SU-DHL-6 (cell line): ENCODE measurements at regions not wholly inside any gene's neighbourhood (a gene's known extent, or its start where the extent isn't known, plus 50 kb on each side); places are given as distances from the start of the nearest gene placed in this dataset.

Experiments used
- H2AFZ ChIP-seq: fragments of 200-600 bp; sonication (generic); 2 replicates; pipeline ENCODE4 v1.6.1; 2014; ENCODE audit warnings: low read depth, mild to moderate bottlenecking, moderate library complexity, mixed read lengths, antibody characterized with exemption, low read length; ENCODE audit not compliant: severe bottlenecking
- H3F3A ChIP-seq: fragments of 200-600 bp; shearing (Covaris generic); 2 replicates; pipeline ENCODE4 v1.6.0; 2016; ENCODE audit warnings: antibody characterized with exemption, mild to moderate bottlenecking; ENCODE audit not compliant: insufficient read depth
- H3K27ac ChIP-seq: fragments of 200-600 bp; sonication (generic); 2 replicates; pipeline ENCODE4 v1.5.1; 2016; ENCODE audit warnings: low read depth, mild to moderate bottlenecking, low read length, moderate library complexity, mixed read lengths
- H3K27me3 ChIP-seq: fragments of 200-600 bp; sonication (generic), shearing (Covaris generic); 2 replicates; pipeline ENCODE4 v1.6.0; 2014; ENCODE audit warnings: mild to moderate bottlenecking, low read length
- H3K36me3 ChIP-seq: fragments of 200-600 bp; sonication (generic); 2 replicates; pipeline ENCODE4 v1.6.1; 2014; ENCODE audit warnings: mild to moderate bottlenecking, low read length, mixed read lengths
- H3K4me2 ChIP-seq: fragments of 300-600, 200-600 bp; shearing (Covaris generic), sonication (generic); 2 replicates; pipeline ENCODE4 v1.6.0; 2014; ENCODE audit warnings: low read length, low read depth, mild to moderate bottlenecking; ENCODE audit not compliant: poor library complexity, severe bottlenecking
- H3K4me3 ChIP-seq: fragments of 200-600 bp; sonication (generic); 2 replicates; pipeline ENCODE4 v1.5.1; 2014; ENCODE audit warnings: antibody characterized with exemption, low read length, mild to moderate bottlenecking, mixed read lengths; ENCODE audit not compliant: insufficient read depth, poor library complexity, severe bottlenecking
- H3K79me2 ChIP-seq: fragments of 200-600 bp; sonication (generic); 2 replicates; pipeline ENCODE4 v1.6.1; 2014; ENCODE audit warnings: mild to moderate bottlenecking, low read length, moderate library complexity; ENCODE audit not compliant: insufficient read depth
- H3K9ac ChIP-seq: fragments of 200-600 bp; sonication (generic); 2 replicates; pipeline ENCODE4 v1.7.0; 2014; ENCODE audit warnings: mild to moderate bottlenecking, low read length
- H3K9me2 ChIP-seq: fragments of 200-600 bp; sonication (generic); replicated peaks from 2 replicates; pipeline ENCODE4 v1.6.1; 2014; ENCODE audit warnings: low read length; ENCODE audit not compliant: insufficient read depth
- H3K9me3 ChIP-seq: fragments of 200-600 bp; sonication (generic); 2 replicates; pipeline ENCODE4 v1.6.1; 2014; ENCODE audit warnings: low read length, mixed read lengths; ENCODE audit not compliant: insufficient read depth
- H4K20me1 ChIP-seq: fragments of 200-600 bp; sonication (generic); 2 replicates; pipeline ENCODE4 v1.6.1; 2014; ENCODE audit warnings: low read depth, mild to moderate bottlenecking, antibody characterized with exemption, low read length, moderate library complexity, mixed read lengths
- EZH2phosphoT487 ChIP-seq: fragments of 200-600 bp; sonication (generic), shearing (Covaris generic); conservative IDR thresholded peaks from 2 replicates; pipeline ENCODE4 v1.6.1; 2018; ENCODE audit warnings: mild to moderate bottlenecking, antibody characterized with exemption, low read length, moderate library complexity, mixed read lengths
- TF ChIP-seq, protein P1 (sequence below): fragments of 200-600 bp; sonication (generic); IDR thresholded peaks from one replicate; pipeline ENCODE4 v1.5.1; 2017; ENCODE audit warnings: antibody characterized with exemption, mild to moderate bottlenecking, low read length, moderate library complexity; ENCODE audit not compliant: insufficient read depth, poor library complexity, severe bottlenecking

DNA sequence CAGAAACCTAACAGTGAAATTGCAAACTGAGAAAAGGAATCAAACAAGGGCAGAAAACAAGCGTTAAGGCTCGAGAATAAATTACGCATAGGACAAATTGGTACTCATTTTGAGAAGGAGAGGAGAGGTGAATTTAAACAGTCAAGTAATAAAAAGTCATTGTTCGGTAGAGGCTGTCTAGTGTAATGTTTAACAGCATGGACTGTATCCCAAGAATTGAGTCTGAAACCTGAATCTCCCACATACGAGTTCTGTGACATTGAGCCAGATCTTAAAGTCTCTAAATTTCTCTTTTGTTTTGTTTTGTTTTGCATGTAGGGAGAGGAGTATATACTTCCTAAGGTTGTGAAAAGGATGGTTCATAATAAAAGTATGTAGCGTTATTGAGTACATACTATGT lies 216.5 kb upstream of the BTG1 start:
- H3K36me3 ChIP-seq, result no peaks in the 10 kb centered on the region
- peak overlapping the region; percentile 95 for H3K27ac ChIP-seq
- H3K4me3 ChIP-seq, result no peak overlapping the region
- peak overlapping the region; percentile 67 for H3K4me2 ChIP-seq
- TF ChIP-seq EZH2phosphoT487, result no peak
- TF ChIP-seq, protein P1, sequence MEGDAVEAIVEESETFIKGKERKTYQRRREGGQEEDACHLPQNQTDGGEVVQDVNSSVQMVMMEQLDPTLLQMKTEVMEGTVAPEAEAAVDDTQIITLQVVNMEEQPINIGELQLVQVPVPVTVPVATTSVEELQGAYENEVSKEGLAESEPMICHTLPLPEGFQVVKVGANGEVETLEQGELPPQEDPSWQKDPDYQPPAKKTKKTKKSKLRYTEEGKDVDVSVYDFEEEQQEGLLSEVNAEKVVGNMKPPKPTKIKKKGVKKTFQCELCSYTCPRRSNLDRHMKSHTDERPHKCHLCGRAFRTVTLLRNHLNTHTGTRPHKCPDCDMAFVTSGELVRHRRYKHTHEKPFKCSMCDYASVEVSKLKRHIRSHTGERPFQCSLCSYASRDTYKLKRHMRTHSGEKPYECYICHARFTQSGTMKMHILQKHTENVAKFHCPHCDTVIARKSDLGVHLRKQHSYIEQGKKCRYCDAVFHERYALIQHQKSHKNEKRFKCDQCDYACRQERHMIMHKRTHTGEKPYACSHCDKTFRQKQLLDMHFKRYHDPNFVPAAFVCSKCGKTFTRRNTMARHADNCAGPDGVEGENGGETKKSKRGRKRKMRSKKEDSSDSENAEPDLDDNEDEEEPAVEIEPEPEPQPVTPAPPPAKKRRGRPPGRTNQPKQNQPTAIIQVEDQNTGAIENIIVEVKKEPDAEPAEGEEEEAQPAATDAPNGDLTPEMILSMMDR, result no peak
- H3K27me3 ChIP-seq, result no peaks in the 10 kb centered on the region
- H3K9me2 ChIP-seq, result no peaks in the 10 kb centered on the region
- no peaks in the 10 kb centered on the region for H3K9me3 ChIP-seq
- H3K9ac ChIP-seq, result 0 out of 2 replicates have a peak overlapping the region, but pooled peaks have one; percentile 59
- no peaks in the 10 kb centered on the region for H4K20me1 ChIP-seq
- H2AFZ ChIP-seq, result no peak overlapping the region
- no peaks in the 10 kb centered on the region for H3K79me2 ChIP-seq
- H3F3A ChIP-seq, result peaks cover 44% of the 10 kb centered on the region

DNA sequence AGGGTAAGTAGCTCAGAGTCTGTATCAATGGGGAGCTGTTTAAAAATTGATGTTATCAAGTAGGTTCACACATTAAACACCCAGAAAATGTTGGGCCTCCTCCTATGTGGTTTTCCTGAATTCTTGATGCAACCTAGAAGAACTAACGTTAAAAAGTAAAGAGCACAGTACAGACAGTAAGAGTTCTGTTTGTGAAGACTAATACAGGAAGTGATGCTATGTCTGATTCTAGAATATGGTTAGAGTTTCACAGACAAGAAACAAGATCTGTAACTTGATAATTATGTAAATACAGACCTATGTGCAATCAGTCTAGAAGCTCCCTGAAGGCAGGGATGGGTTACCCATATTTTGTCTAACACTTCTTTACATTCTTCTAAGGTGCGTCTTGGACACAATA lies 214.9 kb upstream of the BTG1 start:
- H3K9me2 ChIP-seq, result no peaks in the 10 kb centered on the region
- no peaks in the 10 kb centered on the region for H3K9me3 ChIP-seq
- no peak overlapping the region for H3K4me2 ChIP-seq
- no peaks in the 10 kb centered on the region for H3K79me2 ChIP-seq
- no peaks in the 10 kb centered on the region for H4K20me1 ChIP-seq
- no peaks in the 10 kb centered on the region for H3K36me3 ChIP-seq
- no peak overlapping the region for H3K4me3 ChIP-seq
- no peak overlapping the region for H3K9ac ChIP-seq
- no peak overlapping the region for H3K27ac ChIP-seq
- H2AFZ ChIP-seq, result no peak overlapping the region
- TF ChIP-seq EZH2phosphoT487, result no peak
- TF ChIP-seq, protein P1, result no peak
- no peaks in the 10 kb centered on the region for H3K27me3 ChIP-seq
- H3F3A ChIP-seq, result peaks cover 40% of the 10 kb centered on the region

DNA sequence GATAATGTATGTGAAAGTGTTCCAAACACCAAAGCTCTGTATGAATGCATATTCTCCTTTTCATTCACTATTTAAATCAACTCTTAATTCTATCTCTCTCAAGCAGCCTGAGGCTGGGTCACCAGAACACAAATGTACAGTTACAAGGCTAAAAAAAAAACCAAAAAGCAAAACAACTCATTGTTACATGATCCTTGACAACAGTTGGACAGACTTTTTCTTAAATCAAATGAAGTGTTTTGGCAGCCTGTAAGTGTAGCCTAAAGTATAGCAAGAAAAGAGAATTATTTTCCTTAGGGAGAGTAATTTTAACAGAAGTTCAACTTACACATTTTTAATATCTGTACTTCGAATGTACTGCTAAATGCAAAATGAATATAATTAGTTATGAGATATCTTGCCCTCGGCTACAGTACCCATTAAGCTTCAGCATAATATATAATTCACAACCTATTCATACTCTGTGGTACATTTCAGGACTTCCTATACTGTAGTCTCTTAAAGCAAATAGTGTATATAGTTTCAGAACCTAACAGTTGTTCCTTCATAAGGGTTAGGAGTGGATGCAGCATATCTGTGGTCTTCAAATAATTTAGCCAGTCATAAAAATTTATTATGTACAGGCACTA lies 214.0 kb upstream of the BTG1 start:
- Histone ChIP-seq H4K20me1 (no peaks in the 10 kb centered on the region), H3F3A (peaks cover 32% of the 10 kb centered on the region), H3K27me3 (no peaks in the 10 kb centered on the region), H3K79me2 (no peaks in the 10 kb centered on the region), H3K4me2 (no peak overlapping the region), H2AFZ (no peak overlapping the region), H3K36me3 (no peaks in the 10 kb centered on the region), H3K4me3 (no peak overlapping the region), H3K9me3 (no peaks in the 10 kb centered on the region), H3K27ac (no peak overlapping the region), H3K9me2 (no peaks in the 10 kb centered on the region), H3K9ac (no peak overlapping the region)
- no peak for TF ChIP-seq EZH2phosphoT487
- TF ChIP-seq, protein P1, result no peak
